Activated CD8-positive, alpha-beta memory T cell treated with anti-CD3 and anti-CD28 coated beads for 1 hour (primary cell): ENCODE measurements at regions not wholly inside any gene's neighbourhood (a gene's known extent, or its start where the extent isn't known, plus 50 kb on each side); places are given as distances from the start of the nearest gene placed in this dataset.

Source experiments
- DNase-seq, 2 donors: peaks; one replicate each; pipeline ENCODE4 v3.0.0-alpha.2; 2020; ENCODE audit warnings: low read depth in 1 of 2; ENCODE audit errors: extremely low read depth in 1 of 2

GRCh38 chr15:69574506-69574905 lies 121.9 kb downstream of the RPLP1 start:
- DNase-seq = no peak

DNA sequence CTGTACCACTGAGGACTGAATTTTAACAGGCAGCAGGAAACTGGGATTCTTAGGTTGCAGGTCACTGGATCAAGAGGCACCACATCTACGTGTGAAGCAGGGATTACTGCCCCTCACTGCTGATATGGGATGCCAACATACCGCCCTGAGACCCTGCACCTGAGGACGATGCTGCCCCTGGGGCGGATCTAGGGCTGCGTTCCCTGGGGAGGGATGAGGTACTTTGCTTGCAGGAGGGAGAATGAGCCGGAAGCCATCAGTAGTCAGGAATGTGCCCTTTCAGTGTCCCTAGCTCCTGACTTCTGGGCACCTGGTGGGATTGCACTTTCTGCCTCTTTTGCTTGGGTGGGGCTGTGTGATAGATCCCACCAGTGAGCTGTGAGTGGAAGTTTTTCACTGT lies 122.8 kb downstream of the RPLP1 start:
- no peak for DNase-seq

DNA sequence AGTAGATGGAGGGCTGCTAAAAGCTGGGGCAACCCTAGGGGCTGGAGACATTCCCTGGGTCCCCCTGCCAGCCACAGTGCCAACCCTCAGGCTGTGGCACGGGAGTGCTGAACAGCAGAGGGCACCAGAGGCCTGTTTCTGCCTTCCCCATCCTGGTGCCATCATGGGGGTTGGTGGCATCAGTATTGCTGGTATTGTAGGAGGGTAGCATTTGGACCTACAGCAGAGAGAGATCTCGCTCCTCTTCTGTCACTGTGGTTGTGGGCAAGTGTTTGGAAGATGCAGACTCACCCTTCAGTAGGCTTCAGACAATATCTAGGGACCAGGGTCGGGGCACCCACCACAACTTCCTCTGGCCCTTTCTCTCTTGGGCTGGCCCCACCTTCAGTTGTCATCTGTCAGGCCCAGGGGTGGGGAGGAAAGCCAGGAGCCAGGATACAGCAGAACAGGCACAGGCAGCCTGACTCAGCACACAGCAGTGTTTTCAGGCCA lies 123.5 kb downstream of the RPLP1 start:
- DNase-seq = peak; percentile 26 to 58

DNA sequence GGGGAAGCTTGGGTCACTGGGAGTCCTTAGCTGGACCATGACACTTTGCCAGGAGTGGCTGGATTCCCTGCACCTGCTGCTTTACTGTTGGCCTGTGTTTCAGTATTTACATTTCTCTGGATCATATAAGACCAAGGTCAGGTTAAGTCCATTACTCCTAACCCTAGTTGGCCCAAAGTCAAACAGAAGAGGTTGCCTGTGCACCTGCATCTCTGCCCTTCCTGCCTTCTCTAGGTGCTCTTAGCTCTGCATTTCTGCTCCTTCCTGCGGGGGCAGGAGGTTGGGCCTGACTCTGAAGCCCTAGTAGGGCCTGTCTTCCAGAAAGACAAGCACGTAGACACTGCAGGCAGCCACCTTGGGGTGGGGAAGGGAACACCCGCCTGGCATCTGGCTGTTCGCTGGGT lies 124.3 kb downstream of the RPLP1 start:
- DNase-seq = no peak

- DNase-seq = no peak
Measured at GRCh38 chr15:69577397-69577796, 124.8 kb downstream of the RPLP1 start.

DNA sequence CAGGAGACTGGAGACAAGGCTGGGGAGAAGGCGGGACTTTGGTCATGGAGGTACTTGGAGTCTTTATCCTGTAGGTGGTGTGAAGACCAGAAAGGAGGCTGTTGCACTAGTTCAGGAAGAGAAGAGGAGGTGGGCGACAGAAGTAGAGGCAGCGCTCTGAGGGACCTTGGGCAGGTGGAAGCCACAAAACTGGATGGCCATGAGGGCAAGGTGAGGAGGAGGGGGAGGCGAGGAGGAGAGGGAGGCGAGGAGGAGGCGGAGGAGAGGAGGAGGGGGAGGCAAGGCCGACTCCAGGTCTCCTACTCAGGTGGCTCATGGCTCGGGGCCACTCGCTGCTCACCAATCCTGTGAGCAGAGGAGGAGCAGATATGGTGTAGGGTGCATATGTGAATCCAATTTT lies 125.6 kb downstream of the RPLP1 start:
- no peak for DNase-seq

GRCh38 chr15:69578787-69579583 lies 126.4 kb downstream of the RPLP1 start:
- no peak for DNase-seq

GRCh38 chr15:69579950-69580618 lies 127.5 kb downstream of the RPLP1 start:
- DNase-seq = no peak

DNA sequence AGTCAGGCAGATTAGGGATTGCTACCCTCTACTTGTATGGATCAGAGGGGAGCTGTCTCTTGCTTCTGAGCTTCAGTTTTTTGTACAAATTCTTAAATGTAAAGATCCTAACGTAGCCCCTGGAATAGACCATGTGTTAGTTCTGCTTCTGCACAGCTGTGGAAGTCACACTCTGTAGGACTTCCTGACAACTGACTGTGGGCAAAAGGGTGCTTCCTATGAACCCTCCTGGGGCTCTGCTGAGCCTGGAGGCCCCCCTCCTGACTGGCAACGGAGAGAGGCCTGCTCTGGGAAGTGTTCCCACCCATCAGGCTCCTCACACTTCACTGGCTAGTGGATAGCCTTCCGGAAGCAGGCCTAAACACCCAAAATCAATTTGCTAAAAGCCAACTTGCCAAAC lies 131.0 kb downstream of the RPLP1 start:
- DNase-seq = no peak

GRCh38 chr15:69585937-69586336 lies 133.3 kb downstream of the RPLP1 start:
- DNase-seq = no peak

DNA sequence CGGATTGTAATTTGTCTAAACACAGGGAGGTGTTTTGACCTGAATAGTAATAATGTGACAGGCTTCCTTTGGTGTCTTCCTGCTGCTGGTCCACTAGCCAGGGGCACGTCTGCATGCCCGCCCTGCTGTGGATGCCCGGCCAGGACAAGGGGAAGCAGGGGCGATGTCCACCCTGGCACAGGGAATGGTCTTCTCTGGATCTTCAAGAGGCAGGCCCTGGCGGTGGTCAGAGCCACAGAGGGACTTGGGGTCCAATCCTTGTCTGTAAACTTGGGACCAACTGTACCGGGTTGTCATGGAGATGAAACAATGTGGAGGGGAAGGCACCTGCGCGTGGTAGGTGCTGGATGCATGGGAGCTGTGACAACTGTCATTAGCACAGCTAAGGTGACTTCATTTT lies 134.1 kb downstream of the RPLP1 start:
- no peak for DNase-seq

GRCh38 chr15:69587723-69588426 lies 135.3 kb downstream of the RPLP1 start:
- DNase-seq = no peak

GRCh38 chr15:69590201-69590710 lies 137.6 kb downstream of the RPLP1 start:
- DNase-seq = no peak

DNA sequence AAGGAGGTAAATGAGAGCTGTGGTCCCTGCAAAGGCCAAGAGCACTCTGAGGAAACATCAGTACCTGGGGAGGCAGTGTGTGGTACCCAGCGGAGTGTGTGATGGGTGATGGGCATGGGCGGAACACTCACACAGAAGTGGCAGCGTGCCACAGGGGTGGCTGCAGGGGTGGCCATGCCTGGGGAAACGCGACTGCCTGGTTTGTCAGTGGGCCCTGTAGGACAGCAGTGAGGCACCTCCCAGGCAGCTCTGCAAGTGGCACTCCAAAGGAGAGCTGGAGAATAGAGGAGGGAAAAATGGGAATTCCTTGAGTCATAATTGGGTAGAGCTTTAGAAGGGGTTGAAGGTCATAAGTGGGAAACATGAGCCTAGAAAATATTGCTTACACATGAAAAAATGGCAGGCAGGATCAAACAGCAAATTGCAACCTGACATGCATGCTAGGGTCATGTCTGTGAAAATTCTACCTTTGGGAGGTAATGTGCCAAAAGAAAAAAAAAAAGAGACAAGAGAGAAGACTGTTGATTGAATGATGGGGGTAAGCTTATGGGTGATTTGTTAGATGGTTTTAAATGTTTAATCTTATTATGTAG lies 138.4 kb downstream of the RPLP1 start:
- DNase-seq = no peak

- DNase-seq = no peak
Measured at GRCh38 chr15:69591905-69592508, 139.4 kb downstream of the RPLP1 start.

- DNase-seq = no peak
Measured at GRCh38 chr15:69592954-69593353, 140.3 kb downstream of the RPLP1 start.

- DNase-seq = no peak
Measured at GRCh38 chr15:69593488-69593887, 140.9 kb downstream of the RPLP1 start.

GRCh38 chr15:69593981-69594966 lies 141.7 kb downstream of the RPLP1 start:
- DNase-seq = no peak

DNA sequence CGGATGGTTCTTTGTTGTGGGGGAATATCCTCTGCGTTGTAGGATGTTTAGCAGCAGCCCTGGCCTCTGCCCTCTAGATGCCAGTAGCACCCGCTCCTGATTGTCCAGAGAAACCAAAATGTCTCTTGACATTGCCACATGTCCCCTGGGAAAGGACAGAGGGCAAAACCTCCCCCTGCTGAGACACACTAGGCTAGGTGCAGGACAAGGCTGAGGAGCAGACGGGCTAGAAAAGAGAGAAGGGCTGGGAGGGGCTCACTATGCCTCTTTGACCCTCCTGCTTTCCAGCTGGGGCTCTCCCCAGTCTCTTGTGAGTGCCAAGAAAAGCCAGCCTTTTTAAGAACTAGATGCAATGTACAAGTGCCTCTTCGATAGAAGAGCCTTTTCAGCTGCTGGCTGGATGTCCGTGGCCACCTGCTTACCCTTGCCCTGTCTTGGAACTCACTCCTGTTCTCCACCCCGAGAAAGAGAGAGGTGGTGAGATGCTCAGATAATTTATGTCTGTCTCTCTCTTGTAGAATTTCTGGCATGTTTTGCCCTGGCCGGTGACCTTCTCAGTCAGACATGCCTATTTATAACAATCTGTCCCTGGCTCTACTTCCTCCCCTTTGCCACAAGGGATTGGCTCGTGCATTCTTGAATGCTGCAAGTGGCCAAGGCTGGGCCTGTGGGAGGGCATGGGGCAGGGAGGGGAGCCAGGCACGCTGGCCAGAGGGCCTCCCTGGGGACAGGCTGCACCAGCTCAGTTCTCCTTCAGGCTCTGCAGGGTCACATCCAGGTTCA lies 142.6 kb downstream of the RPLP1 start:
- DNase-seq = no peak
